Fibroblast of peridontal ligament (primary cell): ENCODE measurements at regions not wholly inside any gene's neighbourhood (a gene's known extent, or its start where the extent isn't known, plus 50 kb on each side); places are given as distances from the start of the nearest gene placed in this dataset.

Source experiments
- DNase-seq: peaks from one replicate; pipeline ENCODE4 v3.0.0-alpha.2; 2010; ENCODE audit errors: extremely low read depth

- peak; percentile 100 for DNase-seq
Measured at GRCh38 chr5:33321026-33321425, 119.7 kb upstream of the TARS1 start.

GRCh38 chr5:33322632-33323031 is 118.1 kb upstream of the TARS1 start:
- peak; percentile 89 for DNase-seq

- no peak for DNase-seq
Measured at GRCh38 chr5:33324667-33325307, 116.0 kb upstream of the TARS1 start.

- no peak for DNase-seq
Measured at GRCh38 chr5:33328818-33329217, 111.9 kb upstream of the TARS1 start.

GRCh38 chr5:33329891-33330290 is 110.9 kb upstream of the TARS1 start:
- no peak for DNase-seq

- DNase-seq = no peak
Measured at GRCh38 chr5:33330426-33330825, 110.3 kb upstream of the TARS1 start.

- no peak for DNase-seq
Measured at GRCh38 chr5:33330992-33331391, 109.8 kb upstream of the TARS1 start.

GRCh38 chr5:33332804-33333203 is 108.0 kb upstream of the TARS1 start:
- no peak for DNase-seq

GRCh38 chr5:33334829-33335228 is 105.9 kb upstream of the TARS1 start:
- no peak for DNase-seq

GRCh38 chr5:33336891-33337636 is 103.7 kb upstream of the TARS1 start:
- peak; percentile 58 for DNase-seq

GRCh38 chr5:33337637-33337992 is 103.2 kb upstream of the TARS1 start:
- DNase-seq = no peak

- no peak for DNase-seq
Measured at GRCh38 chr5:33338336-33339110, 102.2 kb upstream of the TARS1 start.

GRCh38 chr5:33339413-33339812 is 101.4 kb upstream of the TARS1 start:
- DNase-seq = no peak

GRCh38 chr5:33340195-33340594 is 100.6 kb upstream of the TARS1 start:
- DNase-seq = no peak

- DNase-seq = no peak
Measured at GRCh38 chr5:33341351-33341750, 99.4 kb upstream of the TARS1 start.

GRCh38 chr5:33343676-33344327 is 97.0 kb upstream of the TARS1 start:
- DNase-seq = peak; percentile 97

GRCh38 chr5:33346534-33346933 is 94.2 kb upstream of the TARS1 start:
- no peak for DNase-seq

GRCh38 chr5:33361781-33362180 is 79.0 kb upstream of the TARS1 start:
- no peak for DNase-seq

GRCh38 chr5:33362915-33363314 is 77.8 kb upstream of the TARS1 start:
- peak; percentile 56 for DNase-seq

- peak; percentile 37 for DNase-seq
Measured at GRCh38 chr5:33363537-33363936, 77.2 kb upstream of the TARS1 start.

GRCh38 chr5:33364406-33364805 is 76.4 kb upstream of the TARS1 start:
- DNase-seq = no peak

GRCh38 chr5:33367416-33367815 is 73.3 kb upstream of the TARS1 start:
- DNase-seq = no peak
